GM18517 (cell line): ENCODE measurements at regions not wholly inside any gene's neighbourhood (a gene's known extent, or its start where the extent isn't known, plus 50 kb on each side); places are given as distances from the start of the nearest gene placed in this dataset.

Source experiments
- ATAC-seq: cut with Tn5 transposase; IDR thresholded peaks from one replicate; pipeline ENCODE4 v1.9.1; 2021; ENCODE audit warnings: mild to moderate bottlenecking, moderate library complexity; ENCODE audit not compliant: unreplicated experiment

- ATAC-seq, result no peak
These were observed 127.5 kb downstream of the RFC3 start for GRCh38 chr13:33945477-33945876.

GRCh38 chr13:33953203-33953602 is 135.3 kb downstream of the RFC3 start:
- ATAC-seq, result no peak

GRCh38 chr13:33953781-33954180 is 135.8 kb downstream of the RFC3 start:
- no peak for ATAC-seq

- no peak for ATAC-seq
These were observed 138.4 kb downstream of the RFC3 start for GRCh38 chr13:33956346-33956745.

GRCh38 chr13:33957497-33957905 is 139.6 kb downstream of the RFC3 start:
- ATAC-seq, result no peak

GRCh38 chr13:33958964-33959363 is 141.0 kb downstream of the RFC3 start:
- ATAC-seq, result no peak

- ATAC-seq, result no peak
These were observed 145.2 kb downstream of the RFC3 start for GRCh38 chr13:33963134-33963533.

GRCh38 chr13:33963895-33964294 is 145.9 kb downstream of the RFC3 start:
- ATAC-seq, result no peak

- no peak for ATAC-seq
These were observed 150.9 kb downstream of the RFC3 start for GRCh38 chr13:33968520-33969507.

GRCh38 chr13:33970746-33971561 is 153.0 kb downstream of the RFC3 start:
- no peak for ATAC-seq

- ATAC-seq, result no peak
These were observed 153.5 kb downstream of the RFC3 start for GRCh38 chr13:33971562-33971819.

GRCh38 chr13:33973194-33973593 is 155.2 kb downstream of the RFC3 start:
- ATAC-seq, result no peak

GRCh38 chr13:33976965-33977364 is 159.0 kb downstream of the RFC3 start:
- no peak for ATAC-seq

- no peak for ATAC-seq
These were observed 160.7 kb downstream of the RFC3 start for GRCh38 chr13:33978653-33979052.

GRCh38 chr13:33992881-33993336 is 175.0 kb downstream of the RFC3 start:
- no peak for ATAC-seq

GRCh38 chr13:33994198-33994597 is 176.2 kb downstream of the RFC3 start:
- ATAC-seq, result peak; percentile 80

GRCh38 chr13:33994826-33995502 is 177.0 kb downstream of the RFC3 start:
- ATAC-seq, result no peak

- no peak for ATAC-seq
These were observed 178.7 kb downstream of the RFC3 start for GRCh38 chr13:33996636-33997035.

- no peak for ATAC-seq
These were observed 179.6 kb downstream of the RFC3 start for GRCh38 chr13:33997574-33997973.

GRCh38 chr13:33999811-34000605 is 182.1 kb downstream of the RFC3 start:
- ATAC-seq, result no peak

- no peak for ATAC-seq
These were observed 183.0 kb downstream of the RFC3 start for GRCh38 chr13:34000955-34001354.
